PC-9 (cell line): ENCODE measurements at regions not wholly inside any gene's neighbourhood (a gene's known extent, or its start where the extent isn't known, plus 50 kb on each side); places are given as distances from the start of the nearest gene placed in this dataset.
"Not testable (repeated sequence)": the region's sequence is repeated elsewhere in the genome, so short reads cannot be mapped to it uniquely, and the experiment has no call there.

Source experiments
- BruUV-seq: library from RNA; stranded (reverse); fragments of 400-500 nt; replicated peaks from 2 replicates; lab custom pipeline; 2021; lab: Mats Ljungman, UMichigan
- CTCF ChIA-PET: fragments of 300-600 bp; sonication (Branson Sonifier 250); formaldehyde crosslinking; loops from one replicate; lab custom pipeline; 2022; ENCODE audit warnings: antibody characterized with exemption; lab: Charles Lee
- POLR2A ChIA-PET: fragments of 300-600 bp; sonication (Branson Sonifier 250); formaldehyde crosslinking; loops from one replicate; lab custom pipeline; 2022; ENCODE audit warnings: antibody characterized with exemption; ENCODE audit not compliant: unreplicated experiment; lab: Charles Lee
- DNase-seq, 2 experiments: peaks; one replicate each; pipeline versions ENCODE4 v3.0.0 to v3.0.0-alpha.2; 2015 to 2022; ENCODE audit warnings: mixed read lengths in 1 of 2
- H2AFZ ChIP-seq: fragments of 200-600 bp; sonication (generic); 2 replicates; pipeline ENCODE4 v1.8.1; 2017; ENCODE audit warnings: antibody characterized with exemption
- H3F3A ChIP-seq: fragments of 200-600 bp; sonication (generic); 2 replicates; pipeline ENCODE4 v1.8.1; 2017; ENCODE audit warnings: antibody characterized with exemption, mild to moderate bottlenecking, low read depth; ENCODE audit not compliant: insufficient read depth
- H3K27ac ChIP-seq: fragments of 200-600 bp; sonication (generic); 2 replicates; pipeline ENCODE4 v1.6.1; 2016; ENCODE audit warnings: mixed run types
- H3K27me3 ChIP-seq: fragments of 200-600 bp; sonication (generic); 2 replicates; pipeline ENCODE4 v1.6.1; 2016; ENCODE audit warnings: low read depth, mixed run types; ENCODE audit not compliant: insufficient read depth
- H3K36me3 ChIP-seq: fragments of 200-600 bp; sonication (generic); 2 replicates; pipeline ENCODE4 v1.6.1; 2016; ENCODE audit warnings: low read depth, mixed run types
- H3K4me1 ChIP-seq: fragments of 200-600 bp; sonication (generic); replicated peaks from 2 replicates; pipeline ENCODE4 v1.6.1; 2016; ENCODE audit warnings: mixed run types; ENCODE audit not compliant: insufficient read depth
- H3K4me2 ChIP-seq: fragments of 200-600 bp; sonication (generic); 2 replicates; pipeline ENCODE4 v1.6.1; 2017; ENCODE audit warnings: mixed run types
- H3K4me3 ChIP-seq: fragments of 200-600 bp; sonication (generic); 2 replicates; pipeline ENCODE4 v1.6.1; 2016; ENCODE audit warnings: mixed run types
- H3K79me2 ChIP-seq: fragments of 200-600 bp; sonication (generic); 2 replicates; pipeline ENCODE4 v1.6.1; 2017; ENCODE audit warnings: low read depth, mixed run types
- H3K9me2 ChIP-seq: fragments of 200-600 bp; sonication (generic); 2 replicates; pipeline ENCODE4 v1.8.1; 2017; ENCODE audit warnings: mild to moderate bottlenecking; ENCODE audit not compliant: insufficient read depth
- H3K9me3 ChIP-seq: fragments of 200-600 bp; sonication (generic); 2 replicates; pipeline ENCODE4 v1.8.1; 2016; ENCODE audit warnings: low read depth; ENCODE audit not compliant: insufficient read depth
- H4K20me1 ChIP-seq: fragments of 200-600 bp; sonication (generic); 2 replicates; pipeline ENCODE4 v1.8.1; 2017; ENCODE audit not compliant: insufficient read depth
- EZH2 ChIP-seq: fragments of 200-600 bp; sonication (generic); IDR thresholded peaks from 2 replicates; pipeline ENCODE4 v1.8.0; 2017; ENCODE audit warnings: antibody characterized with exemption, low read depth
- intact Hi-C: fragments of 100-400 bp; cut with micrococcal nuclease; formaldehyde crosslinking; loops from one replicate; pipeline ENCODE4 v1.10.0; 2022; ENCODE audit not compliant: unreplicated experiment
- TF ChIP-seq, protein P1 (sequence below): fragments of 200-600 bp; sonication (generic); conservative IDR thresholded peaks from 2 replicates; pipeline ENCODE4 v1.6.1; 2017; ENCODE audit warnings: mixed run types, antibody characterized with exemption, mild to moderate bottlenecking, moderate library complexity

DNA sequence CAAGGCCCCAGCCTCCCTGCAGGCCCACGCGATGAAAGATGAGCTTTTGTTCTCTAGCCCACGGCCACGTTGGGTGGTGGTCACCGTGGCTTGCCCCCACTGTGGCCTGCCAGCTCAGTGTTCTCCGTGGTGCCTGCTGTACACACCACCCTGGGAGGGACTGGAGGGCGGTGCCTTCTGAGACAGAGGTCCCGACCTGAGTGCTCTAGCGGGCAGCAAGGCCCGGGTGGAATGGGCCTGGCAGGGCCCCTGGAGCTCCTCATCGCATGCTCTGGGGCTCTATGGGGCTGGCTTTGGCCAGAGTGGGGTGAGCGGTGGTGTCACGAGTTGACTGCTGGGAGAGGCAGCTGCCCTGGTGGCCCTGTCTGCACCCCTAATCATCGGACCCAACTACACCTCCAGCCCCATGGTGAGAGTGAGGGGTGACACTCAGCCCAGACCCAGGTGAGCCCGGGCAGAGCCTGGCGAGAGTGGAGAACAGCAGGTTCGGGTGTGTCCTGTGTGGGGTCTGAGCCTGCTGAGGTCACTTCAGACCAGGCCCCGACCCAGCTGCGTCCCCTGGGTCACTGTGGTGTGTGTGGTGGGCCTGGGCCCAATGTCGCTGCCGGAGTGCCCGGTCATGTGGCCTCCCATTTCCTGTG, 541.9 kb downstream of the TBC1D22A start:
- BruUV-seq = no TSS peak
- no peaks in the 10 kb centered on the region for H3K9me3 ChIP-seq
- intact Hi-C loops = no loop called here
- no peak overlapping the region for H2AFZ ChIP-seq
- no peak overlapping the region for H3K4me2 ChIP-seq
- H3K79me2 ChIP-seq = no peaks in the 10 kb centered on the region
- no peak for DNase-seq
- no peaks in the 10 kb centered on the region for H4K20me1 ChIP-seq
- ChIA-PET POLR2A (no interaction called here), CTCF (no interaction called here)
- TF ChIP-seq EZH2 = no peak
- TF ChIP-seq, protein P1, sequence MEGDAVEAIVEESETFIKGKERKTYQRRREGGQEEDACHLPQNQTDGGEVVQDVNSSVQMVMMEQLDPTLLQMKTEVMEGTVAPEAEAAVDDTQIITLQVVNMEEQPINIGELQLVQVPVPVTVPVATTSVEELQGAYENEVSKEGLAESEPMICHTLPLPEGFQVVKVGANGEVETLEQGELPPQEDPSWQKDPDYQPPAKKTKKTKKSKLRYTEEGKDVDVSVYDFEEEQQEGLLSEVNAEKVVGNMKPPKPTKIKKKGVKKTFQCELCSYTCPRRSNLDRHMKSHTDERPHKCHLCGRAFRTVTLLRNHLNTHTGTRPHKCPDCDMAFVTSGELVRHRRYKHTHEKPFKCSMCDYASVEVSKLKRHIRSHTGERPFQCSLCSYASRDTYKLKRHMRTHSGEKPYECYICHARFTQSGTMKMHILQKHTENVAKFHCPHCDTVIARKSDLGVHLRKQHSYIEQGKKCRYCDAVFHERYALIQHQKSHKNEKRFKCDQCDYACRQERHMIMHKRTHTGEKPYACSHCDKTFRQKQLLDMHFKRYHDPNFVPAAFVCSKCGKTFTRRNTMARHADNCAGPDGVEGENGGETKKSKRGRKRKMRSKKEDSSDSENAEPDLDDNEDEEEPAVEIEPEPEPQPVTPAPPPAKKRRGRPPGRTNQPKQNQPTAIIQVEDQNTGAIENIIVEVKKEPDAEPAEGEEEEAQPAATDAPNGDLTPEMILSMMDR = no peak
- peaks cover 24% of the 10 kb centered on the region for H3K27me3 ChIP-seq
- H3K9me2 ChIP-seq = no peaks in the 10 kb centered on the region
- no peak overlapping the region for H3K27ac ChIP-seq
- H3K4me3 ChIP-seq = no peak overlapping the region
- no peaks in the 10 kb centered on the region for H3F3A ChIP-seq
- no peaks in the 10 kb centered on the region for H3K4me1 ChIP-seq
- no peaks in the 10 kb centered on the region for H3K36me3 ChIP-seq

DNA sequence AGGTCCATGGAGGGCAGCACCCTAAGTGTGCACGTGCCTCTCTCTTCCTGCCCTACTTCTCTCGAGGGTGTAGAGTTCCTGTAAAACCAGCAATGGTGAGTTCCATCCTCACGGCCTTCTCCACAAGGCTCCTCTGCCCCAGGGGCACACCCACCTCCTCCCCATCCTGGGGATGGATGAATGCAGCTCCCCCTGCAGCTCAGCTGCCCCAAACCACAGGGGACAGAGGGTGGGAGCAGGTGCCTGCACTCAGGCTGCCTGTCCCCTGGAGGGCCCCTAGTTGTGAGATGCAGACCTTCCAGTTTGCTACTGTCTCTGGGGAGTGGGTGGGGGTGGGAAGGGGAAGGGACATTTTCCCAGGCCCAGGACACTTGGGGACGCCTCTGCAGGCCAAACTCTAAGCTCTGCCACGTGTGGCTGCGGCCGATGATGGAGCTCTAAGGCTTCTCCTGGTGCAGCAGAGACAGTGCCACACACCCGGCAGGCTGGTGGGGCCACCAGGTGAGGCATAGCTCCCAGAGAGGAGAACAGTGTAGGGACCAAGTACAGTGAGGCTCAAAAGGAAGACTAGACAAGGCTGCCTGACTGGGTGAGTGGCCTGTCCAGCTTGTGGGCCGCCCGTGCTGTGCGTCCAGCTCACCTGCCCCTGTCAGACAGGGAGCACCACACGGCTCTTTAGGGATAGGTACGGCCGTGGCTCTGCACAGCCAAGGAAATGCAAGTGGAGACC, 540.9 kb downstream of the TBC1D22A start:
- BruUV-seq = no TSS peak
- DNase-seq = peak in 1 of 2 experiments; percentile 31

GRCh38 chr22:47302587-47302986, 540.1 kb downstream of the TBC1D22A start:
- BruUV-seq, DNase-seq, intact Hi-C loops, H3F3A ChIP-seq, H3K9me2 ChIP-seq, H2AFZ ChIP-seq, H3K4me3 ChIP-seq, POLR2A ChIA-PET, H3K27ac ChIP-seq, H3K4me2 ChIP-seq, H3K9me3 ChIP-seq, H3K36me3 ChIP-seq, H4K20me1 ChIP-seq, H3K79me2 ChIP-seq, CTCF ChIA-PET, H3K4me1 ChIP-seq: not testable (repeated sequence)
- peaks cover 41% of the 10 kb centered on the region for H3K27me3 ChIP-seq

More for the DNA sequence above, 540.9 kb downstream of the TBC1D22A start:
- intact Hi-C loops = no loop called here
- no peaks in the 10 kb centered on the region for H3K9me3 ChIP-seq
- H3K4me2 ChIP-seq = no peak overlapping the region
- no peak for TF ChIP-seq EZH2
- TF ChIP-seq, protein P1 = no peak
- POLR2A ChIA-PET = no interaction called here
- H4K20me1 ChIP-seq = no peaks in the 10 kb centered on the region
- H3K27ac ChIP-seq = no peak overlapping the region
- CTCF ChIA-PET = no interaction called here
- H3F3A ChIP-seq = no peaks in the 10 kb centered on the region
- no peaks in the 10 kb centered on the region for H3K79me2 ChIP-seq
- H2AFZ ChIP-seq = no peak overlapping the region
- H3K9me2 ChIP-seq = no peaks in the 10 kb centered on the region
- no peaks in the 10 kb centered on the region for H3K36me3 ChIP-seq
- H3K4me3 ChIP-seq = no peak overlapping the region
- peaks cover 33% of the 10 kb centered on the region for H3K27me3 ChIP-seq
- H3K4me1 ChIP-seq = no peaks in the 10 kb centered on the region
